T-helper 2 cell treated with Interferon-gamma antibody and Interleukin-4, amounts not matched to agents 100 ng/mL and 5 ng/mL, for 36 hours (primary cell): ENCODE measurements at regions not wholly inside any gene's neighbourhood (a gene's known extent, or its start where the extent isn't known, plus 50 kb on each side); places are given as distances from the start of the nearest gene placed in this dataset.

ENCODE experiments used
- intact Hi-C: fragments of 100-400 bp; cut with micrococcal nuclease; formaldehyde crosslinking; loops from one replicate; pipeline ENCODE4 v1.15.1; 2023

DNA sequence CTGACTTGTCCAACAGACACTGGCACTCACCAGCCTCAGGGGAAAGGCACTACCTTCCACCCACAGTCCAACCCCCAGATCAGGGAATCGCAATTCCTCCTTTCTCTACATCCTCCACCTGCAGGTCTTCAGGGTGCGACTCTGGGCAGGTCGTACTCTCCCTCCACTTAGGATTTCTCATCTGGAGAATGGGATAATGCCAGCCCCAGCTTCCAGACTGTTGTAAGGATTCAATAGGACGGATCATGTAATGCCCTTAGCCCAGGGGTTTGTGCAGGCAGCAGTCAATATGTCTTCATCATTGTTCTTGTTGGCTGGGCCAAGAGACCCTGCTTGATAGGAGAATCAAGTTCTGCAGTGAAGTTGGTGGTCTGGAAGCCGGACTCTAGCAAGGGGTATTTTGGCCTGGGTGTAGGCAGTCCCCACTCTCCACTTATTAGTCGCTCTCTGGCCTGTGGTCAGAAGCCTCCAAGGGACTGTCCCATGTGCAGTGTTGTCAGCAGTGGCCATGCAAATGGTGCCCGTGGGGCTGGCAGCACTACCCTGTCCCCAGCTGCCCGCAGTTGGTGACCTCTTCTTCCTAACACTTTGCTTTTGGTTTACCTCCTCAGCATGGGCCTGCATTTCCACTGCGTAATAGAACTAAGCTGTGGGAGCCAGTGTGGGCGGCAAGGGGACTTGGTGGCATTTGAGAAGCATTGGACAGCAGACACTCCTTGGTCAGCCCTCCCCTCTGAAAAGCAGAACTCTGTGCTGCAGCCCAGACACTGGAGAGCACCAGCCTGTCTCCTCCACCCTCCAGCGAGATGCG is 172.4 kb upstream of the HS6ST1 start:
- intact Hi-C loops = no loop called here

DNA sequence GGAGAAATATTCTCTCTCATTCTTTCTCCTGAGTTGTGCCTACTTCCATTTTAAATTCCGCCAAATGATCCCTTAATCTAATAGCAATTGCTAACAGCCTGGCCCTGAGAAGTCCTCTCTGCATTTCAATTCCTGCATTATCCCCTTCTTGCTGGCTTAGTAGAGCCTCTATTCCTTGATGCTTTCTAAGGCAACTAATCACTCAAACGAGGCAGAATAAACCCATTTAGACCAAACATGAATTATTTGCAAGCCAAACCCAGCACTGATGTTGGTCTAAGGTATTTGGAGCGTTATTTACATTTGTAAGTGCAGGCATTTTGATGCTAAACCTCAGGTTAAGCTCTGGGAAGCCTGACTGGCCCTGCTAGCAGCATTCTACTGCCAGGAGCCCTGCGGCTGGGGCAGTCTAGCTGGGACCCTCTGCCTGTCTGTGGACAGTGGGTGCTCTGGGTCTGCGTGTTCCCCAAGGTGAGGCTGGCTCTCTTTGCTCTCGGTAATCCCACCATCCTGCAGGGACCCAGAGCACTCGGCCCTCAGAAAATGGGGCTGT is 173.1 kb upstream of the HS6ST1 start:
- intact Hi-C loops = no loop called here

DNA sequence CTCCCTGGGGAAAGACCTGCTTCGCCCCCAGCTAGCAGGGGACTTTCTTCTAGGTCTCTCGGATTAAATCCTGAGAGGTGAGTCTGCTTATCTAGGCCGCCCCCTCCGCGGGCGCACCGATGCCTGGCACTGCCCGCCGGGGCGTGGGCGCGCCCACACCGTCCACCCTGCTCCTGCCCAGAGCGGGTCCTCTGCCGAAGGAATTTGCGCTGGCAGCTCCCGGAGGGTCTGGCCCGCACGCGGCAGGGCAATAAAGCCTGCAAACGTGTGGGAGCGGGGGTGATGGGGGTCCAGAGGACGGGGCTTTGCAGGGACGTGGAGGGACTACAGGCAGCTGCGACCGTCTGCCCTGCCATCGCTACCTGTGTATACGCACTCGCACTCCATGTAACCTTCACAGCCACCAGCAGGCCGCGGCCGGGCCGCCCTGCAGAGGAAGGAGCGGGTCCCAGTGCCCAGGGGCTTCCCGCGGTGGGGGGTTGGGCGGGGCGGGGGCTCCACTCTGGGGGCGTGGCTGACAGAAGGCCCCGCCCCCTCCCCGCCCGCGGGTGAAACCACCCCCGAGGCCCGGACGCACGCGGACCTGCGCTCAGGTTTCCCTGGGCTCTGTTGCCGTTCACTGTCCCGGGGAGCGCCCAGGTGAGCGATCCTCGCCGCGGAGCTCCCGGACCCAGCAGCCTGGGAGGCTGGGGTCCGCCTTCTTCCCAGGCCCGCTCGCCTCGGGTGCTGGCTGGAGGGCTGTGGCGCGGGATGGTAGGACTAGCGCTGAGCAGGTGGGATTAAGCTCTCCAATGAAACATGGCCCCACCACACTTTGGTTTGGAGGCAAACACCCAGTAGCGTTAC is 174.5 kb upstream of the HS6ST1 start:
- intact Hi-C loops = no loop called here

DNA sequence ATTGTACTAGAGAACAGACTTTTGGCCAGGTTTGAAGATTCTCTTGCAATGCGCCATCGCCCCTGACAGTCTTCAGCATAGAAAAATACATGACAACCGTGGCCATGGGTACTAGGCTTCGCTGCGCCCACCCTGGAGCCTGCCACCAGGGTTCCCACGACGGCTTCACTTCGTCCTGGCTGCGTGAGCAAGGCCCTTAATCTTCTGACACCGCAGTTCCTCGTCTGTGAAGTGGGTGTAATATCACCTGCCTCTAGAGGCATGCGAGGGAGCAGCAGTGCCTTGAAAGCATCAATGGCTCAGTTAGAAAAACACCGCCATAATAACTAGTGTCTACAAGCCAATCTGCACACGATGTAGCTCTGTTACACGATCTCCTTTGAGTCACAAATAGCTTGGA is 175.2 kb upstream of the HS6ST1 start:
- intact Hi-C loops = no loop called here

DNA sequence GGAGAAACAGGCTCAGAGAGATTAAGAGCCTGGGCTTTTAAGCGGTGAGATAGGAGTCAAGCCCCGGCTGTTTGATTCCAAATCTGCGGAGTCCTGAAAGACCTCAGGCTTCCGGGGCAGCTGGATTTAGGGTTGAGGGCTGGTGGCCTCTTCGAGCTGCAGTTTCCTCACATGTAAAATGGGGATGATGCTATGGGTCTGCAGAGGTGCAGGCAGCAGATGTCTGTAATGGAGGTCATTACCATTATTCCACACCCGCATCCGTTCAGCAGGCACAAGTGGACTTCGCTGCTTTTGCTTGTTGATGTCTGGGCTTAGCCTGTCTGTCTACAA is 175.6 kb upstream of the HS6ST1 start:
- intact Hi-C loops = no loop called here

DNA sequence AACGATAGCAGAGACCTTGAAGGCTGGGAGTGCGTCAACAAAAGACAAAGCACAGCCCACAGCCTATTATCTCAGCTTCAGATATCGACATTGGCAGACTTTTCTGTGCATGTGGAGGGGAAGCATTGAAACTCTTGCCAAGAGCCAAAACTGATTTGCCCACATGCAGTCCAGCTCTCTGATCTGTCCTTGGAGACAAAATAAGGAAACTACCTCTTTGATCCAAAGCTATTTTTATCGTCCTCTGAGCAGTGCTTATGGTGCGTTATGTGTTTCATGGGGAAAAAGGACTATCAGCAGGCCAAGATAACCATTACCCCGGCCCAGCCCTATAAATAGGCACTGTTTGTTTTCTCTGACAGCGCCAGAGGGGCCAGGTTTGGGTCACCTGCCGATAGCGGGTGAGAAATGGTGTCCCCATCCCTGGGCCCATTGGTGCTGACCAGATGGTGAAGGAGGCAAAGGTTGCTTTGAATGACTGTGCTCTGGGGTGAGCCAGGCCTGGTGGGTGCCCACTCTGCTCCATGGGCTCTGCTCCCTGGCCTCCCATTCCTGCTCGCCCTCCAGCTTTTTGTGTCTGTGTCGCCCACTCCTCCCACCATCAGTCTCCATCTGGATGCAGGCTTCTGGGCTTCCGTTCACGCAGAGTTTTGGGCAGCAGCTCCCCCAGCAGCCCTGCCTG is 176.1 kb upstream of the HS6ST1 start:
- intact Hi-C loops = no loop called here

DNA sequence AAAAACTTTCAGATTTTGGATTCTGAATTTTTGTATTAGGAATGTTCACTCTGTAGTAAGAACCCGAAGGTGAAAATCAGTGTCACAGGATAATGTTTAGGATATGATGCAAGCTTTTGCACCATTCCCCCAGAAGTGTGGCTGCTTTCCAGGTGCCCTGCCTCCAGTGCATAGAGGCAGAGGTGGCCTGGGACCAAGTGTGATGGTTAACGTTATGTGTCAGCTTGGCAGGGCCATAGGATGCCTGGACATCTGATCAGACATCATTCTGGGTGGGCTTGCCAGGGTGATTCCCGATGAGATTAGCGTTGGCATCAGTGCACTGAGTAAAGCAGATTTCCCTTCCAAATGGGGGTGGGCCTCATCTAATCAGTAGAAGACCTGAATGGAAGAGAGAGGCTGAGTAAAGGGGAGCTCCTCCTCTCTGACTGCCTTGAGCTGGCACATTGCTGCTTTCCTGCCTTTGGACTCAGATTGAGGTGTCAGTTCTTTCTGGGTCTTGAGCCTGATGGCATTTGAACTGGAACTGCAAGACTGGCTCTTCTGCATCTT is 177.4 kb upstream of the HS6ST1 start:
- intact Hi-C loops = no loop called here

DNA sequence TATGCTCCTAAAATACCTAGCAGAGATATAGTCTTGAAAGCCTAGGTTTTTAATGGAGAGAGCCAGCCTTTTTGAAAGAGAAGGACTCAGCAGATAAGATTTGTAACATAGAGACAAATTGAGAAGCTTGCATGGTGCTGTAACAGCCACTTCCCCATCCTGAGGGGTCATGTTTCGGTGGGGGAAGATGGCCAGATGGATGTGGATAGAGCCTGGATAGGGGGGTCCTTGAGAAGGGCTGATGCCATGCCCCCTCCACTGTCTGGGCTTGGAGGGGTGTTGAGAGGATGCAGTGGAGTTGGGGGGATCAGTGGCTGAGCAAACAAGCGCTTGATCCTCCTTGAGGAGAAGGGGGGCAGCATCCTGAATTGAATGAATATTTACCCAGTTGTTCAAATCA is 178.0 kb upstream of the HS6ST1 start:
- intact Hi-C loops = no loop called here

DNA sequence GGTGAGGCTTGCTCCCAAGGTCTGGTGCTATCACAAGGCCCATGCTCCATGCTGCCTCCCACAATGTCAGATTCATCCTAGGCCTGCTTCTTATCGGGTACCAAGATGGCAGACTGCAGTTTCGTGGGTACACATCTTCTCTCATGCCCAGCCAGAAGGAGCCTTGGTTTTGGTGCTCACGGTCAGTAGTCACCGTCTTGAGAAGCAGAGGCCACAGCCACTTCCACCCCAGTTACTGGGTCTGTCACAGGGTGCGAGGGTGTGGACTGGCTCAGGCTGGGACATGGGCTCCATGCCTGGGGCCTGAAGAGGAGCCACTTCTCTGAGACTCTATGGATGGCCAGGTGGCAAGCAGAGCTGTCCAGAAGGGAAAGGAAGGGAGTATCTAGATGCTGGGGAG is 178.8 kb upstream of the HS6ST1 start:
- intact Hi-C loops = no loop called here

DNA sequence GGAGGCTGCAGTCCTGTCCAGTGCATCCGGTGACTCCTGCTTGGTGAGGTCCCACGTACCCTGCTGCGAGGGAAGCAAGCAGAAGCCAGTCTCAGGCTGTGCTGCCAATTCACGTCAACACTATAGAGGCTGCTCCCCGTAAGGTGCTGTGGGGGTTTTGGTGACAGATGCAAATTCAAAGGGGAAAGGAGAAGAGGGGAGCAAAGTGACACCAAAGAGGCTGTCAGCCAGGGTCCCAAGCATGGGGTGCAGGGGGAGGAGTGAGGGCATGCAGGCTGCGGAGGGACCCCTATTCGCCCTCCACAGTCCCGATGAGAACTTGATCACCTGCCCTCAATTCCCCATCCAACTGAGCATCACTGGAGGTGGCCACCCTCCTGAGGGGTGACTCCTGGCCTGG is 179.4 kb upstream of the HS6ST1 start:
- intact Hi-C loops = no loop called here

DNA sequence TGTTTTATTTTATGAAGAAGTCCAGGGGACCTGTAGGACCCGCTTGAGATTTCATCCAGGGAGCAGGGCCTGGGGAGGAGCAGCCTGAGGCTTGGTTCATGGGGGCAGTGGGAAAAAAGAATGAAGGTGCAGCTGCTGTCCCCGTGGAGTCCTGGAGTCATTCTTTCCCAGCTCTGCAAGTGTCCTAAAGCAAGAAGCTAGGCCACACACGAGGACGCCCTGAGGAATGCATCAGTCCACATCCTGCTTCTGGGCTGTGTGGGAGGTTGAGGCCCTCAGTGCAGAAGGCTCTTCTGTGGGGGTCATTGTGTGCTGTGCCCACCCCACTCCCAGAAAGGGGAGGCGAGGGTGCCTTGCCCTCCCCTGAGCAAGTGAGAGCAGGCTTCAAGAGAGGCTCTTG is 179.9 kb upstream of the HS6ST1 start:
- intact Hi-C loops = no loop called here

DNA sequence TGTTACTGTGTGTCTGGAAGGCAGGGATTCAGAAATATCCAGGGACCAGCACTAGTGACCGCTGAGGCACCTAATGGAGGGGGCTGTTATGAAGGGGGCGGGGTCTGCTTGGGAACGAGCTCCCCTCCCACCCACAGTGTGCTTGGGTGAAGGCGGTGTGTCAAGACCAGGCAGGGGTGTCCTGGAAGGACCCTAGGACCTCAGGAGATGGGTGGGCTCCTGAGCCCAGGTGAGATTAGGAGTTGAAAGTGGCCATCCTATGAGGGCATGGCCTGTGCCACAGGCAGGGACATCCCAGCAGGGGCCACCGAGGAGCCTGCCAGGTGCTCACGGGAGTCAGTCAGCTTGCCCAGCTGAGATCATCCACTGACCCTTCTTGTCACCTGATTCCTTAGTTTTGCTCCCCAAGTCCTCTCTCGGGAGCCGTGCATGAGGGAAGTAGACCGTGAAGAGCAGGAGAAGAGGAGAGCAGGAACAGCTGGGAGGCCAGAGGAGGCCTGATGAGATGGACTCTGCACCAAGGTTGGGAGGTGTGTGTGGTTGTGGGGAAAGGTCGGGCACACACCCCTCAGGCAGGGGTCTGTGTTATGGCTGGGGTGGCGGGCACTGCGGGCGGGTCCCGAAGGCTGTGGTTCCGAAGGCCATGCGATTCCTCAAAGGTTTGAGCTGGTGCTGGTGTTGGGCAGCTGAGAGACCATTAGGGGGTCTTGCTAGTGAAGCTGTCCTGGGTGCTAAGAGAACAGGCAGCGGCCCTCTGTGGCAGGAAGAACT is 180.9 kb upstream of the HS6ST1 start:
- intact Hi-C loops = no loop called here

DNA sequence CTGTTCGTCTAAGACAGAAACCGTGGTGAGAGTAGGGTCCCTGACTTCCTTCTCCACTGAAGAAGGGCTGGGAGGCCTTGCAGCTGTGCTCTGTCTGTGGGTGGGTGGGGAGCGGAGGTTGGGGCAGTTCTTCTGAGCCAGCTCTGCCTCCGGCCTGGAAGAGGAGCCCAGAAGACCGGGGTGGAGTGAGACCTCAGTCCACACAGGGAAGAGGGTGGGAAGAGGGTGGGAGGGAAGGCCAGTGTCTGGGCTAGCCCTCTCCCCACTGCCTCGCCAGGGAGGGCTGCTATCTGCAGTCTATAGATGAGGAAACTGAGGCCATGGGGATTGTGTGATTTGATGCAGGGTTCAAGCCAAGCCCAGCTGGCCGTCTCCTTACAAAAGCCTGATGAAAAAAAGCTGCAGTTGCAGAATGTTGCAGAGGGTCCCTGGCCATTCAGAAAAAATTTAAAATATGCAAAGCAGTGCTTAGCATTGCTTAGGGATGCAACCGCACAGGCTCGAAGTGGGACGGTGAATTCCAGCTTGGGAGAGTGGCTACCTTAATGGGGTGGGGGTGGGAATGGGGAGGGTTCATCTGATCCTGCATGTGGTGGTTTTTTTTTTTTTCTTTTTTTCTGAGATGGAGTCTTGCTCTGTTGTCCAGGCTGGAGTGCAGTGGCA is 181.6 kb upstream of the HS6ST1 start:
- intact Hi-C loops = no loop called here

DNA sequence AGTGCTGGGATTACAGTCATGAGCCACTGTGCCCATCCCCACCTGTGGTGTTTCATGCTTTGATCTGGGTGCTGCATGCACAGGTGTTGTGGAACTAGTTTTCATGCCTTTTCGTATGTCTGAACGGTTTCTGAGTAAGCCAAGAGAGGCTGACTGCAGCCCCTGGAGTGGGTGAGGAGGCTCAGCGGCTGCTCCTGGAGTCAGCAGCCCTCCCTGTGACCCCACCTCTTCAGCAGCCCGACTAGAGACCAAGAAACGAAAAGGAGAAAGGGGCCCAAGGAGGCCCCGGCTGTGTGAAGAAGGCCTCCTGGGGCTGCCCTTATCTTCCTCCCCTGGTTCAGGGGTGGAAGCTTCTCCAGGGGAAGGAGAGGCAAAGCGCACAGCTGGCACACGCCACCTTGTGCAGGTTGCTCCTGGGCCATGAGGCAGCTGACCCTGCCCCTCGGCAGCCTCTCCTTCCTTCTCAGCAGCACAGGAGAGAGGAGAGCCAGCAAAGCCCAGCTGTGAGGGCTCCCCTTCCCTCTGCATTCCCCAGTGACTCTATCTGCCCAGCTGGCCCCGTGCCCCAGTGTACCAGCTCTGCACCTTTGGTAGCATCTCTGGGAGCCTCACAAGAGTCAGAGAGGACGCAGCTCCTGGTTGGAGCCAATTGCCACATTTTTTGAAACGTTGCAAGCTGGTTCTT is 182.5 kb upstream of the HS6ST1 start:
- intact Hi-C loops = no loop called here

DNA sequence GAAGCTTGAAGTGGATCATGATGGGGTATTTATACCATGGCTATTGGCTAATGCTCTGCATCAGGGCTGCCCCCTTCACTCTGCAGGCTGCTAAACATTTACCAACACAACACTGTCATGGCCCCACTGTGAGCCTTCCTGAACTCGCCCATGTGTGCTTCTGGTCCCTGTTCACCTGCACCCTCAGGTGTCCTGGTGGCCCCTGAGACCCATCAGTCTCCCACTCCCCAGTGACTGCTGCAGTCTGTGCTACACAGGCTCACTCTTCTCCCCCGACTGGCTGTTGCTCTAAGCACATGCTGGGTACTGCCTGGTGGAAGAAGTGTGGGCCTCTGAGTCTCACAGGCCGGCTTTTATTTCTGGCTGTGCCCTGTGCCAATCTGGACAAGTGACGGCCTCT is 183.0 kb upstream of the HS6ST1 start:
- intact Hi-C loops = no loop called here

DNA sequence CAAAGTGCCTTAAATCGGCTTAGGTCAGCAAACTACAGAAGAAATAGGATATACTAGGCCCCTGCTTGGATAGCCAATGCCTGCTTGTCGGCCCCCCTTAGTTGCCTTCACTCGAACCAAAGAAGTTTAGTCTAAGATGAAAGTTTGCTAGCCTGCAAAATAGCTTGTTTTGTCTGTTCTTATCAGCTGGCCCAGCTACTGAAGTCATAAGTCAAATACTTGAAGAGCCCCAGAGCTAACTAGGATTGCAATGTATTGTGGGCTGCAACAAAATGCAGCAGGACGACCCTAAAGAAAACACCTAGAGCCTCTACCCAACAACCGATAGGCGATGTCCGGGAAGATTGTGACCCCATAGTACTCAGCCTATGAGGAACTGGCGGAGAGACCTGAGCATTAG is 183.5 kb upstream of the HS6ST1 start:
- intact Hi-C loops = no loop called here

DNA sequence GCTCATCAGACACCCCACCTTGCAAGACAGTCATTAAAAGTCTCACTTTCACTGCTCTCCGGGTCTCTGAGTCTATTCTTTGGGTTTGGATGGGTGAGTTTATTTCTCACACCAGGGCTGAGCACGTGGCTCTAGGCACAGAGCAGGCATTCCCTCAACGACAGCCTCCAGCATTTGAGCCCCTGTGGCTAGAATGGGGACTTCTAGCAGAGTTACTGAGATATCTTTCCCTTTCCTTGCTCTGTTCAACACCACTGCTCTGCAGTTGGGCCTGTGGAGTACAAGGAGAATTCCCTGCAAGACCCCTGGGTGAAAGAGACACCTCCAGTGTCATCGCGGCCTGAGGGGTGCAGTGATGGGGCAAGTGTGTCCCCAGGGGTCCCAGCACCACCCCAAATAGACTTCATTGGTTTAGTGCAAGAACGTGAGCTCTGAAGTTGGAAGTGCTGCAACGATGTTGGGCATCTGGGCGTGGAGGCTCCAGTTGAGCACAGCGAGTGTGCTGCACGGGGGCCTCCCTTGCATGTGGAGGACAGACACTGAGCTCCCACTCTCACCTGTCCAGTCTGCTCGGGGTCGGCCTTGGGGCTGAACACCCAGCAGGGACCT is 184.1 kb upstream of the HS6ST1 start:
- intact Hi-C loops = no loop called here

DNA sequence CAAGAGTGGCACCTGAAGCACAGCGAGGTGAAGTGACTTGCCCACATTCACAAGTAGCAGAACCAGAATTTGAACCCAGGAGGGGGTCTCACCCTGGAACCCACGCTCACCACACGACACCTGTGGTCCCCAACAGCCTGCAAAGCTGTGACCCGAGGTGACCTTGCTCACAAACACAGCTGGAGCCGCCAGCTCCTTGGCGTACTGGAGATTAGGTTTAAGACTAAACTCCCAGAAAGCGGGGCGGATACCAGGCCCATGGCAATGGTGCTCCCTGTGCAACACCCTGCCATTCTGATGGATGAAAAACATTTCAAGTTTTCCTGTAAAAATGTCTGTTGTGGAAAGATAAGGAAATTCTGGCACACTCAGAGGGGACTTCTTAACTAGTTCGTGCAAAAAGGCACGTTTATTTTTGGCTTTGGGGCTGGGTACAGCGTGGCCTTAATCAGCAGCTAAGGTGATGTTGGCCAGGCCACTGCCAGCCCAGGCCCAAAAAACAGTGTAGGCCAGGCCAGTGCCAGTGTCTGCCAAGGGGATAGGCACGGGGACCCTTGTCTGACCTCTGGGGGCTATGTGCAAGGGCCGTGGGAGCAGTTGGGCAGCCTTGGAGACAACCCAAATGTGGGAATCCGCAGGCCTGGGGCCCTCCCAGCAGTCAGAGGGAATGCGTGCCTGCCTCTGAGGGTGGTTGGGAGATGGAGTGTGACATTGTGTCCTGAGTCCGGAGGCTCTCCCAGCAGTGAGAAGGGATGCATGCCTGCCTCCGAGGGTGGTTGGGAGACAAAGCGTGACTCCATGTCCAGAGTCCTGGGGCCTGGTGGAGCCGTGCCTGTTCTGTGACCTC is 185.0 kb upstream of the HS6ST1 start:
- intact Hi-C loops = no loop called here
